H7 (cell line): ENCODE measurements at regions not wholly inside any gene's neighbourhood (a gene's known extent, or its start where the extent isn't known, plus 50 kb on each side); places are given as distances from the start of the nearest gene placed in this dataset.

Experiments used
- DNase-seq: peaks from one replicate; pipeline ENCODE4 v3.0.0; 2012
- H3K27me3 ChIP-seq: 2 replicates; pipeline ENCODE4 v1.6.0; 2011; ENCODE audit warnings: mild to moderate bottlenecking, low read length; ENCODE audit not compliant: control insufficient read depth, insufficient read depth
- H3K36me3 ChIP-seq: replicated peaks from 2 replicates; pipeline ENCODE4 v1.5.1; 2011; ENCODE audit warnings: low read length; ENCODE audit not compliant: control insufficient read depth, insufficient read depth
- H3K4me3 ChIP-seq: 2 replicates; pipeline ENCODE4 v1.5.1; 2011; ENCODE audit warnings: low read depth, mild to moderate bottlenecking, control low read depth, low read length, moderate library complexity; ENCODE audit not compliant: insufficient read depth

DNA sequence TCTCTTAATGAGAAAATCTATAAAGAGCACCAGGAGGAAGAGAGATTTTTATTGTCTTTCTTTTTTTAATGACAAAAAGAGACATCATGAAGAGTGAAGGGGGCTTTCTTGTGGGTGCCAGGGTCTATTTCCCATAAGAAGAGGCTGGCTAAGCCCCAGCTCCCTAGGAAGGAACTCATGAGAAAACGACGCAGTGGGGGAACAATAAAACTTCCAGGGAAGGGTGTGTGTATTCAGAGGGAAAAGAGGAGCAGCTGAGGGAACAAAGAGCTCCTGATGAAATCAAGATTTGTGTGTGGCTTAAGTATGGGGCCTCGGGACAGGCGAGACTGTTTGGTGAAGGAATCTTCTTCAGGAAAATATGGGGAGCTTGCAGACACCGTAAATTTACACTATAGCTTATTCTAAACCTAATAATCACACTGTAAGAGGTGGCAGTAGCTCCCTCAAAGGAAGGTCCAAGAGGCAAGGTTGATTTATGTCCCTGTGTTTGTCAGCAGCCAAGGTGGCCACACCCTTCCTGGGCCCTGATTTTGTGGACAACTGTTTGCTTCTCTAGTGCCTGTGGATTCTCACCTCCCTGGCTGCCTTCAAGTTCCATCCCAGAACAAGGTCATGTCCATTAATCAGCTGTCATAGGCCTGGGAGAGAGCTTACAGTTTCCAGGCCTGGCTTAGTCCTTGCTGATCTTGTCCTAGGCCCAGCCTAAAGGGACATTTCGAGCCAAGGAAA, 615.7 kb downstream of the INSC start:
- DNase-seq = no peak
- H3K4me3 ChIP-seq = no peak overlapping the region
- no peaks in the 10 kb centered on the region for H3K36me3 ChIP-seq
- no peaks in the 10 kb centered on the region for H3K27me3 ChIP-seq

DNA sequence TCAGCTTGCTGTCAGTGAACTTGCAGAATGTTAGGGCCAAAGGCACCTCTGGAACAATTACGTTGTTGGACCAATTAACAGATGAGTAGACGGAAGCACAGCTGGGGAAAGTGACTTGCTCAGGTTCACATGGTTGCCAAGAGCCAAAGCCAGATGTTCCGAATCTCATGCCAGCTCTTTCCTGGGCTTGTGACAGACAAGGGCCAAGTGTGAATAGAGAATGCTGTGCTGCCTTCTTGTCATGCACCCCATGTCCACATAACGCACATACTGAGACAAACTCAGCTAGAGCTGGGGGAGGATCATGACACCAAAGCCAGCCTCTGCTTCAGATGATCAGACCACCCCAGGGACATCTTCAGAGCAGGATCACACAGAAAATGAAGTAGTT, 616.3 kb downstream of the INSC start:
- Histone ChIP-seq H3K4me3 (no peak overlapping the region), H3K36me3 (no peaks in the 10 kb centered on the region), H3K27me3 (no peaks in the 10 kb centered on the region)
- DNase-seq = no peak

DNA sequence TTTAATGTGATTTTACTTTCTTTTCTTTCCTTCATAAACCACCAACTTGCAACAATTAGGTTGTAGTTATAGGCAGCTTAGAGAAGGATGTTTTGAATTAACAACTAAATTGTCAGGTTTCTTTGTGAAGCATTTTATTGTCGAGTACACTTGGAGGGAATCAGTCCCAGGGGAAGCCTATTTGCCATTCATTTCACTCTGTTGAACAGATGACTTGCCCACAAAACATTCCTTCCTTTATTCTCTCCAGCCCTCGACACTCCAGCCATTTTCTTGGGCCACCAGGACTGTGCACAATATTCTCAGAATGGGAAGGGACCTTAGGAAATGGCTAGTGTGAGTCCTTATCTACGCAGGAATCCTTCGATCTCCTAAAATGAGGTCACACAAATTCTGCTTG, 620.6 kb downstream of the SOX6 start:
- no peaks in the 10 kb centered on the region for H3K27me3 ChIP-seq
- DNase-seq = no peak
- H3K36me3 ChIP-seq = no peaks in the 10 kb centered on the region
- H3K4me3 ChIP-seq = no peak overlapping the region

DNA sequence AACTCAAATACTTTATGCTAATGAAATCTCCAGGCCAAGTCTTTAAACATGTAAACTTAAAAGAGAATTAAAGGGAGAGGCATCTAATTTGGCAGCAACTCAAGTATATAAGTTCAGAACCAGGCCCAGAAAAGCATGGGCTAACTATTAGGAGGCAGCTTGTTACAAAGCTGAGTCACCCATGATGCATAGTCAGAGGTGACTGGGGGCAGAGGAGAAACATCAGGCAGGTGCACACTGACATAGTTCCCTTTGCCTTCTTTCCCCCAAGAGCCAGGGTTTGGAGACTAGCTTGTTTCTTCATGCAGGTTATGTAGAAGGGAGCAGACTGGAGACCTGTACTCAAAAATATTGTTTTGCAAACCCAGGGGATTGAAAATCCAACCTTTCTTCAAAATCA, 619.0 kb downstream of the SOX6 start:
- H3K4me3 ChIP-seq = no peak overlapping the region
- no peaks in the 10 kb centered on the region for H3K36me3 ChIP-seq

DNA sequence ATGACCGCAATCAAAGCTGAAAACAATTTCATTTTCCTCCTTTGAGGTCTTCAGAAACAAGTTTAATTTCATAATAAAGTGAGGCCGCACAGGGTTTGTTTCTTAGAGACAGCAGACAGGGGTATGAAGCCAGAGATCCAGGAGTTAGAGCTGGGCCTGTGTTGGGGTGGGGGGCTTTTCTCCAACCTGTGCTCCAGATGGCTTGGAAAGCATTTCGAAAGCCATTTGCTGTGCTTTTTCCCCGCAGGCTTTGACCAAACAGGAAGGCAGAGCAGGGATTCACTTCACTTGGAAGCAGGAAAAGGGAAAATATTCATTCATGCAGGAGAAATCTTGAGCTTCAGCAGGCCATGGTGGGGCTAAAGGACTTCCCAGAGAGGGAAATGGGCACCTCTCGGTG, 617.4 kb downstream of the SOX6 start:
- H3K36me3 ChIP-seq = no peaks in the 10 kb centered on the region
- no peak overlapping the region for H3K4me3 ChIP-seq
- H3K27me3 ChIP-seq = no peaks in the 10 kb centered on the region
- DNase-seq = no peak

More for the DNA sequence above, 619.0 kb downstream of the SOX6 start:
- no peaks in the 10 kb centered on the region for H3K27me3 ChIP-seq
- DNase-seq = no peak

DNA sequence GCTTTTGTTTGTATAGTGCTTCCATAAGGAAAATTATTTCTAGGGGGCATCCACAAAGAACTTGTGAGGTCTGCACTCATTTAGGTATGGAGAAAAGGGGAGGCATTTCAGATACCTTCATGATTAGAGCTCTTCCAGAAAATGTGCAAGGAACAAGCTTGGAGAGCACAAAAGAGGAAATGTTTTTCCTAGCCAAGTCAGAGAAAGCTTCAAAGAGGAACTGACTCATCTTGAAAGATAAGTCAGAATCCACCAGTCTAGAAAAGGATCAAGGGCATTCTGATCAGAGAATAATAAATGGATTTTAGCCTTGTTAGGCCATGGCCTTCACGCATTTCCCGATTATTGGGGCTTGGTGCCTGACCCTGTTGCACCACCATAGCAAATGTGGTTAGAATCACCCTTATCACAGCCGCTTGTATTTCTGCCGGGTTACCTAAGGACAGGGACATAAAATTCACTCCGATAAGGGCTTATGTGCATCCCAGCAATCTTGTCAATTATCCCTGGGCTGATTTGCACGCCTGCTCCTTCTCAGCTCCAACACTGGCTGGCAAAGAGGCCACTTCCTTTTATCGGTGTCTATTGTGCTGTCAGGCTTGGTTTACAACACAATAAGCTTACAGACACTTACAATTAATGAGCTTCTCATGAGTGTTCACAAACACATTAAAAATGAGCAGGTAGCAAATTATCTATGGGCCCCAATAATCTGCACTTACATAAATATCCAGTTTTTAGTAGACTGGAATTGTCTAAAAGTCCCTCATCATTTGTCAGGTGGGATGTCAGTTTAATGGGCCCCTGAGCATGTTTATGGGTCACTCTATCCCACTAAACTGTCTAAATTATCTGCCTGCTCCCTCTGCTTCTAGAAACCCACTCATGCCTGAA, 613.5 kb downstream of the SOX6 start:
- DNase-seq = no peak
- Histone ChIP-seq H3K27me3 (no peaks in the 10 kb centered on the region), H3K4me3 (no peak overlapping the region), H3K36me3 (no peaks in the 10 kb centered on the region)

DNA sequence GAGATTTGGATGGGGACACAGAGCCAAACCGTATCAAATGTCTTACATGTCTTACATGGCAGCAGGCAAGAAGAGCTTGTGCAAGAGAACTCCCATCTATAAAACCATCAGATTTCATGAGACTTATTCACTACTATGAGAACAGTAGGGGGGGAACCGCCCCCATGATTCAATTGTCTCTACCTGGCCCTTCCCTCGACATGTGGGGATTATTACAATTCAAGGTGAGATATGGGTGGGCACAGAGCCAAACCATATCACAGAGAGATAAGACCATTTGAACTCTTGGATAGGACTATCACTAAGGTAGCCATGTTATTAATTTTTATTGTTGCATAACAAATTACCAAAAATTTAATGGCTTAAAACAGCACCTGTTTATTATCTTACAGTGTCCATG, 611.7 kb downstream of the SOX6 start:
- no peak overlapping the region for H3K4me3 ChIP-seq
- H3K27me3 ChIP-seq = no peaks in the 10 kb centered on the region
- no peak for DNase-seq
- no peaks in the 10 kb centered on the region for H3K36me3 ChIP-seq

DNA sequence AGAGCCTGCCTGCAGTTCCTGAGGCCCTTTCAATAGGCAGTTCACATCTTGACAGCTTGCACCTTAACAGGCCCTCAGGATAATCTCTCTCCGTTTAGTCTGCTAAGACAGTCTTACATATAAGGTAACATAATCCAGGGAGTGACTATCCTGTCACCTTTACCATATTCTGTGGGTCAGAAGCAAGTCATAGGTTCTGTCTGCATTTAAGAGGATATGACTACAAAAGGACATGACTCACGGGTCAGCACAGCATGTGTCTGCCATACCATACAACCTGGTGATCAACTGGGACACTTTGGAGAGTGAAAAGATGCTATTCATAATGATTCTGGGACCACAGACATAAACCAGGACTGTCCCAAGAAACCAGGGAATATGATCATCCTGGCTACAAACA, 611.1 kb downstream of the SOX6 start:
- H3K27me3 ChIP-seq = no peaks in the 10 kb centered on the region
- no peak for DNase-seq
- H3K36me3 ChIP-seq = no peaks in the 10 kb centered on the region
- H3K4me3 ChIP-seq = no peak overlapping the region

DNA sequence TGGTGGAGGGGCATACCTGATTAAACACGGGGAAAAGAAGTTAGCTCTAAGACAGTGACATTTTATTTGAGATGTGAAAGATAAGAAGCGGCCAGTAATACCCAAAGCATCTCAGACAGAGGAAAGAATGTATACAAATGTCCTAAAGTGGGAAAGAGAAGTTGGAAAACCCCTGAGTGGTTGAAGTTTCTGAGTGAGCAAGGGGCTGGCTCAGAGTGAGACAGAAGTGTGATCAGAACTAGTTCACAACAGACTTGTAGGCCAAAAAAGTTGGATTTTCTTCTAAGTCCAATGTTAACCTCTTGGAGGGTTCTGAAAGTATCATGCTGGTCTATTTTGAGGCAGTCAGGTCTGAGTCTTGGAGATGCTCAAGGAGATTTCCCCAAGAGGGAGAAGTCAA, 608.7 kb downstream of the SOX6 start:
- H3K27me3 ChIP-seq = no peaks in the 10 kb centered on the region
- DNase-seq = no peak
- no peak overlapping the region for H3K4me3 ChIP-seq
- no peaks in the 10 kb centered on the region for H3K36me3 ChIP-seq

DNA sequence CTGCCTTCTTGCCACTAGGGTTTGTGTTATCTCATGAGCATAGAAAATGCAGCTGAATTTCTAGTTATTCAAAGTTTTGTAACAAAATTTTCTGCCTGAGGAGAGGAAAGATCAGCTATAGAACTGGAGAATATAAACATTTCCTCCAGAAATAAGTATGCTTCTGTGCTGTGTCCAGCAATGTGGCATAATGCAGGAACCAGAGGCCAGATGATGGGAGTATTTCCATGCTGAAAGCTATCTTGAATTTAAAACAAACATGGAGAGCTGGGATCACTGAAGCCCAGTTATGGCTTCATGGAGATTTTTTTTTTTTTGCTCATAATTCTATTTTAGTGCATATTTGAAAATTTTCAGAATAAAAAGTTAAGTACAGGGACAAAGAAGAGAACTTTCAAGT, 608.2 kb downstream of the SOX6 start:
- DNase-seq = no peak
- no peaks in the 10 kb centered on the region for H3K36me3 ChIP-seq
- no peaks in the 10 kb centered on the region for H3K27me3 ChIP-seq
- no peak overlapping the region for H3K4me3 ChIP-seq

DNA sequence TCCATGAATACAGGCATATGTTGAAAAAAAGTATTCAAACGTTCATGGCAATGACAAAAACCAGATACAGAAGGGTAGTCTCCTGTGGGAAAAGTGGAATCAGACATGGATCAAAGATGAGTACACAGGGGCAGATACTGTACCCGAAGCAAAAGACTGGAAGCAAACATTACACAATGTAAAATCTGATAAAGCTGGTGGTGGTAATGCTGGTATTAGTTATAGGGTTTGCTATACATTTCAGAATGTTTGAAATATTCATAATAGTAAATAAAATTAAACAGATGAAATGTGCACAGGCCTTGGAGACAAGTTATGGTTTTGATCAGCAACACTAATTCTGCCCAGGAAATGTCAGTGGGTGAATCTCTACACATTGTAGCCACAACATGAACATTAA, 607.6 kb downstream of the SOX6 start:
- Histone ChIP-seq H3K36me3 (no peaks in the 10 kb centered on the region), H3K4me3 (no peak overlapping the region), H3K27me3 (no peaks in the 10 kb centered on the region)
- no peak for DNase-seq

DNA sequence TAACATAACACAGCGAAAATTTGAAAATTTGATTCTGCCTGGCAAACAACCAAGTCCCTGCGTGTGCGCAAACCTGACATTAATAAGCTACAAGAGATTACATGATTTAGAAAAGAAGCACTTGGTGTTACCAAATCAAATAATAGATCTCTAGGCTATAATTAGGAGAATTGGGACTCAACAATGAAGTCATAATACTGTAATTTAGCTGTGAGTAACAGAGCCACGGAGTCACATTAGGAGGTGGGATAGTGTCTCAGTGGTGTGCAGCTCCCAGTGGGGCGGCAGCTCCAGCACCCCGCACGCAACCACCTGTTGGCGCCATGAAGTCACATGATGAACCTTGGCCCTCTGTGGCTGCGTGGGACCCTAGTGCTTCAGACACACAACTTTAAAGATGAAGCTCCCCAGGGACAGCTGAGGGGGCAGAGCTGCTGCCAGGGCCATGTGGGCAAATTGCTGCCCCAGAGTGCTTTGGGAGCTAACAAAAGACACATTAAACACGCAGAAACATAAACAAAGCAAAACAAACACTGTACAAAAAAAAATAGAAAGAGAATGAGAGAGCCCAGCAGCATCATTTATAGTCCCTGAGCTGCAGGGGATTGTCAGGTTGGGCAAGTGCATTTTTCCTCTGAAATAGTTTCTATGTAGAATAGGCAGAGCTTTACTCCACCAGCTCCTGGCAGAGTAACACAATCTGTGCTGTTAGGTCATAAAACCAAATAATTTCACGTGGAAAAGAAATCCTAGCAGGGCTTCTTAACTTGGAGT, 605.6 kb downstream of the SOX6 start:
- DNase-seq = no peak
- H3K4me3 ChIP-seq = no peak overlapping the region
- no peaks in the 10 kb centered on the region for H3K36me3 ChIP-seq
- H3K27me3 ChIP-seq = no peaks in the 10 kb centered on the region

DNA sequence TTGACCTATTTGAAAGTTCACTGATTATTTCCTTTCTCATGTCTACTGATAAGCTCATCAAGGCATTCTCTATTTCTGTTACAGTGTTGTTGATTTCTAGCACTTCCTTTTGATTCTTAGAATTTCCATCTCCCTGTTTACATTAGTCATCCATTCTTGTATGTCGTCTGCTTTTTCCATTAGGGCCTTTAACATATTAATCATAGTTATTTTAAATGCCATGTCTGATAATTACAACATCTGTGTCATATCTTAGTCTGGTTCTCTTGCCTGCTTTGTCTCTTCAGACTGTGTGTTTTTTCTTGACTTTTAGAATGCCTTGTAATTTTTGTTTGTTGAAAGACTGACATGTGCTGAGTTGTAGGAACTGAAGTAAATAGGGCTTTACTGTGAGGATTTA, 602.1 kb downstream of the SOX6 start:
- no peak overlapping the region for H3K4me3 ChIP-seq
- no peak for DNase-seq
- H3K36me3 ChIP-seq = no peaks in the 10 kb centered on the region
- no peaks in the 10 kb centered on the region for H3K27me3 ChIP-seq

DNA sequence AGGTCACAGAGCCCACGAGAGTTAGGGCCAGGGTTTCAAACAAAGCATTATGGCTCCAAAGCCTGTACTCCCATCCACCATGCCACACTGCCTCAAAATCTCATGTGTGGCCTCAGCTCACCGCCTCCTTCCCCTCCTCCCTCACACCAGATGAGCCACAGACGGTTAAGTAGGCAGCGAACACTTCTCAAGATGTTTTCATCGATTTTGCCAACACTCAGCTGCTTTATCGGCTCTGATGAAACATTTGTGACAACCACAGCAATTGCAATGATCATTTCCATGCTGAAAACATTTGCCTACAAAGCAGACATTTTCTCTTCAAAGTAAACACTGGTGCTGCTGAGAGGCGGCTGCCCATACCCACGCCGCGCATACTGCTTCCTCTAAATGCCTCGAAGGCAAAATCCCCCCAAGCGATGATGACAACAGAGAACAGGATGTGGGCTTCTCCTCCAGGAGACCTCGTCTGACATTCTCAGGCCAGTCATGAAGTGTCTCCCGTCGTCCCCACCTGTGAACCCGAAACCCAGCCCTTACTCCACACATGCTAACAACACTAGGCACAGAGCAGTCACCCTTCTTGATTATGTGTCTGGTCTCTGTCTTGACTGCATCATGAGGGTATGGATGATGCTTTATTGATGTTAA, 599.2 kb downstream of the SOX6 start:
- Histone ChIP-seq H3K27me3 (no peaks in the 10 kb centered on the region), H3K4me3 (no peak overlapping the region), H3K36me3 (no peaks in the 10 kb centered on the region)
- no peak for DNase-seq
